WTC11 (cell line): ENCODE measurements at regions not wholly inside any gene's neighbourhood (a gene's known extent, or its start where the extent isn't known, plus 50 kb on each side); places are given as distances from the start of the nearest gene placed in this dataset.
A peak's percentile ranks its signal among the peaks of the same experiment; 100 is the strongest.

Experiments used
- ATAC-seq: fragments of 200-7000 bp; cut with Tn5 transposase; 2 replicates; pipeline ENCODE4 v1.10.0; 2021; ENCODE audit warnings: mild to moderate bottlenecking, moderate library complexity
- CTCF ChIA-PET: fragments of 300-600 bp; sonication (Branson Sonifier 250); formaldehyde crosslinking; loops from one replicate; lab custom pipeline; 2021; ENCODE audit warnings: antibody characterized with exemption; lab: Charles Lee
- POLR2A ChIA-PET: fragments of 350-600 bp; sonication (Branson Sonifier 250); formaldehyde crosslinking; loops from one replicate; lab custom pipeline; 2021; ENCODE audit warnings: antibody characterized with exemption; lab: Charles Lee
- DNase-seq: peaks from one replicate; pipeline ENCODE4 v3.0.0; 2021; ENCODE audit warnings: low spot score
- H3K27ac Mint-ChIP-seq: 2 replicates; pipeline ENCODE4 v1.8.0; 2021; ENCODE audit warnings: mixed read lengths
- H3K27me3 Mint-ChIP-seq: 2 replicates; pipeline ENCODE4 v1.8.0; 2021; ENCODE audit warnings: low read depth, mild to moderate bottlenecking, moderate library complexity, mixed read lengths
- H3K36me3 Mint-ChIP-seq: 2 replicates; pipeline ENCODE4 v1.8.0; 2021; ENCODE audit warnings: mixed read lengths
- H3K4me1 Mint-ChIP-seq: 2 replicates; pipeline ENCODE4 v1.8.0; 2022; ENCODE audit warnings: mixed read lengths
- H3K4me3 Mint-ChIP-seq: 2 replicates; pipeline ENCODE4 v1.8.0; 2021; ENCODE audit warnings: mild to moderate bottlenecking, moderate library complexity, mixed read lengths
- H3K9me3 Mint-ChIP-seq: 2 replicates; pipeline ENCODE4 v1.8.0; 2021; ENCODE audit warnings: mixed read lengths
- CBFB ChIP-seq: sonication (generic); formaldehyde crosslinking; IDR thresholded peaks from 2 replicates; pipeline ENCODE4 v1.8.1; 2022; ENCODE audit warnings: mild to moderate bottlenecking, low read depth, missing genetic modification reagents
- CREM ChIP-seq: sonication (generic); formaldehyde crosslinking; IDR thresholded peaks from 2 replicates; pipeline ENCODE4 v1.8.1; 2022; ENCODE audit warnings: mild to moderate bottlenecking, missing genetic modification reagents, moderate library complexity
- ESRRA ChIP-seq: sonication (generic); formaldehyde crosslinking; IDR thresholded peaks from 2 replicates; pipeline ENCODE4 v1.8.1; 2022; ENCODE audit warnings: mild to moderate bottlenecking, missing genetic modification reagents, borderline replicate concordance
- FOXJ3 ChIP-seq: sonication (generic); formaldehyde crosslinking; IDR thresholded peaks from 2 replicates; pipeline ENCODE4 v1.9.0; 2021; ENCODE audit warnings: missing genetic modification reagents, mild to moderate bottlenecking, borderline replicate concordance
- GRHL2 ChIP-seq: fragments of 250-450 bp; sonication (Bioruptor Pico); IDR thresholded peaks from 2 replicates; pipeline ENCODE4 v1.8.0; 2022; ENCODE audit warnings: mild to moderate bottlenecking, moderate library complexity; ENCODE audit not compliant: insufficient replicate concordance, severe bottlenecking
- JAZF1 ChIP-seq: fragments of 250-450 bp; sonication (Bioruptor Pico); IDR thresholded peaks from 2 replicates; pipeline ENCODE4 v1.9.0; 2021; ENCODE audit warnings: moderate library complexity, mild to moderate bottlenecking, inconsistent platforms
- KAT7 ChIP-seq: sonication (generic); formaldehyde crosslinking; IDR thresholded peaks from 2 replicates; pipeline ENCODE4 v1.8.1; 2023; ENCODE audit warnings: missing genetic modification reagents, mild to moderate bottlenecking, borderline replicate concordance
- MYBL2 ChIP-seq: sonication (generic); formaldehyde crosslinking; IDR thresholded peaks from 2 replicates; pipeline ENCODE4 v1.8.1; 2023; ENCODE audit warnings: mild to moderate bottlenecking, moderate library complexity, missing genetic modification reagents
- NFYB ChIP-seq: sonication (generic); formaldehyde crosslinking; conservative IDR thresholded peaks from 2 replicates; pipeline ENCODE4 v1.8.0; 2022; ENCODE audit warnings: low read depth, missing genetic modification reagents
- TEAD1 ChIP-seq: sonication (generic); formaldehyde crosslinking; IDR thresholded peaks from 2 replicates; pipeline ENCODE4 v1.8.0; 2022; ENCODE audit warnings: mild to moderate bottlenecking, missing genetic modification reagents
- ZNF317 ChIP-seq: sonication (generic); formaldehyde crosslinking; IDR thresholded peaks from 2 replicates; pipeline ENCODE4 v1.8.1; 2023; ENCODE audit warnings: low read depth, mild to moderate bottlenecking, moderate library complexity, missing genetic modification reagents, borderline replicate concordance
- ZNF416 ChIP-seq: fragments of 250-450 bp; sonication (Bioruptor Pico); IDR thresholded peaks from 2 replicates; pipeline ENCODE4 v1.9.0; 2021; ENCODE audit warnings: mild to moderate bottlenecking, inconsistent platforms
- ZNF423 ChIP-seq: fragments of 250-450 bp; sonication (Bioruptor Pico); IDR thresholded peaks from 2 replicates; pipeline ENCODE4 v2.1.2; 2022; ENCODE audit warnings: mild to moderate bottlenecking, moderate library complexity
- TF ChIP-seq, protein P1 (sequence below): fragments of 250-450 bp; sonication (Bioruptor Pico); IDR thresholded peaks from 2 replicates; pipeline ENCODE4 v1.8.0; 2021; ENCODE audit warnings: mild to moderate bottlenecking
- TF ChIP-seq, protein P2 (sequence below): fragments of 250-450 bp; sonication (Bioruptor Pico); IDR thresholded peaks from 2 replicates; pipeline ENCODE4 v1.9.0; 2021; ENCODE audit warnings: moderate library complexity, mild to moderate bottlenecking, inconsistent platforms, borderline replicate concordance
- TF ChIP-seq, protein P3 (sequence below): fragments of 250-450 bp; sonication (Bioruptor Pico); IDR thresholded peaks from 2 replicates; pipeline ENCODE4 v1.9.0; 2021; ENCODE audit warnings: mild to moderate bottlenecking, borderline replicate concordance
- TF ChIP-seq, protein P4 (sequence below): sonication (generic); formaldehyde crosslinking; IDR thresholded peaks from 2 replicates; pipeline ENCODE4 v1.8.1; 2022; ENCODE audit warnings: low read depth, mild to moderate bottlenecking, moderate library complexity, missing genetic modification reagents, borderline replicate concordance
- TF ChIP-seq, protein P5 (sequence below): sonication (generic); formaldehyde crosslinking; IDR thresholded peaks from 2 replicates; pipeline ENCODE4 v1.8.0; 2023; ENCODE audit warnings: mild to moderate bottlenecking, missing genetic modification reagents
- TF ChIP-seq, protein P6 (sequence below): sonication (generic); formaldehyde crosslinking; IDR thresholded peaks from 2 replicates; pipeline ENCODE4 v1.8.0; 2022; ENCODE audit warnings: mild to moderate bottlenecking, missing genetic modification reagents
- TF ChIP-seq, protein P7 (sequence below): sonication (generic); formaldehyde crosslinking; IDR thresholded peaks from 2 replicates; pipeline ENCODE4 v1.8.0; 2022; ENCODE audit warnings: missing genetic modification reagents

DNA sequence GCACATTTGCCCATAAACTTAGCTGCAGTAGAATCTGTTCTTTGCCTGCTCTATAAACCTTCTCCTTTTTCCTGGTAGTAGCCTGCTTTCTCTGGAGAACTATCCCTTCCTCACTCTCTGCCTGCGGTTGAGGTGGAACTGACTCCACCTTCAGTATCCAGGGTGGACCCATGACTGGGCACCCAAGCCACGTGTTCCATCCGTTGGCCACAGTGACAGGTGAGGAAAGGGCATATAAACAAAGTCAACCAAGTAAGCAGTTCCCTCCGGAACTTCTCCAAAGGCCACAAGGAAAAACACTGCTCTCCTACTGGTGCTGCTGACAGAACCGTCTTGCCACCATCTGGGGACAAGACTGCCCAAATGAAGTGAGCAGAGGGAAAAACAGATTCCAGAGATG, 218.8 kb downstream of the TFAP2A start (continued):
- TF ChIP-seq, protein P1, sequence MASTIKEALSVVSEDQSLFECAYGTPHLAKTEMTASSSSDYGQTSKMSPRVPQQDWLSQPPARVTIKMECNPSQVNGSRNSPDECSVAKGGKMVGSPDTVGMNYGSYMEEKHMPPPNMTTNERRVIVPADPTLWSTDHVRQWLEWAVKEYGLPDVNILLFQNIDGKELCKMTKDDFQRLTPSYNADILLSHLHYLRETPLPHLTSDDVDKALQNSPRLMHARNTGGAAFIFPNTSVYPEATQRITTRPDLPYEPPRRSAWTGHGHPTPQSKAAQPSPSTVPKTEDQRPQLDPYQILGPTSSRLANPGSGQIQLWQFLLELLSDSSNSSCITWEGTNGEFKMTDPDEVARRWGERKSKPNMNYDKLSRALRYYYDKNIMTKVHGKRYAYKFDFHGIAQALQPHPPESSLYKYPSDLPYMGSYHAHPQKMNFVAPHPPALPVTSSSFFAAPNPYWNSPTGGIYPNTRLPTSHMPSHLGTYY, result no peak
- TF ChIP-seq KAT7 (no peak), MYBL2 (CRISPR knock-in tag) (no peak), FOXJ3 (CRISPR knock-in tag) (no peak), ZNF423 (CRISPR knock-in tag) (no peak), TEAD1 (no peak), ESRRA (CRISPR knock-in tag) (no peak), ZNF317 (CRISPR knock-in tag) (no peak), CBFB (CRISPR knock-in tag) (no peak)
- TF ChIP-seq, protein P2, sequence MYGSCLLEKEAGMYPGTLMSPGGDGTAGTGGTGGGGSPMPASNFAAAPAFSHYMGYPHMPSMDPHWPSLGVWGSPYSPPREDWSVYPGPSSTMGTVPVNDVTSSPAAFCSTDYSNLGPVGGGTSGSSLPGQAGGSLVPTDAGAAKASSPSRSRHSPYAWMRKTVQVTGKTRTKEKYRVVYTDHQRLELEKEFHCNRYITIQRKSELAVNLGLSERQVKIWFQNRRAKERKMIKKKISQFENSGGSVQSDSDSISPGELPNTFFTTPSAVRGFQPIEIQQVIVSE (CRISPR knock-in tag), result no peak

DNA sequence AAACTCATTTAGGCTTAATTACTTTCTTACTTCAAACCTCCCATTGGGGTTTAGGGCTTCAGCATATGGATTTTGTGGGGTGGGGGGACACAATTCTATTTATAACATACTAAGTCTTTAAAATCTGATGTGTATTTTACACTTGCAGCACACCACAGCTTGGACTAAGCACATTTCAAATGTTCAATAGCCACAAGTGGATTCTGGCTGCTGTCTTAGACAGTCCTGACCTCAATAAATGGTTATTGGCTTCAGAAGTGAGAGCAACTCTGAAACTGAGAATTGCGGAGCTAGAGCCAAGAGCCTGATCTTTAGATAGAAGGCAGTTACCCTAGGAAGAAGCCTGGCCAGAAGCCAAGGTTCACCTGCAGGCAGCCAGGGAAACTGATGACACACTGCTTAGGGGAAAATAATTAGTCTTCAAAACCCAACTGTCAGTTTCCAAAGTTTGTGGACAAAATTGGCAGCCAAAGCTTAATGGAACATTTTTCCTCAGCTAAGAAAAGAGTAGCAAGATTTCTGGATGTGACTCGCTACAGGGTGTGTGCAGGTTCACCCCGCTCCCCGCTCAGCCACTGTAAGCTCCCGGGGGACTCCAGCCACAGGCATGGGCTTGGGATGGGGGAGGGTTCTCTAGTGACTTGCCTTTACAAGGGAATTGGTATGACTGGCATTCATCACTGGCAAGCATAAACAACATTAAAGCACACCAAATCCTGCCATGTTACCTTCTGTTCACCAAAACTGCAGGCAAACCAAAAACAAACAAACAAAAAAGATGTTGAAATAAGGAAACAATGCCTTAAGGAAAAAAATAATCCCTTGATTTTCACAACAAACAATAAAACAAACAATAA, 219.8 kb downstream of the TFAP2A start:
- H3K27ac Mint-ChIP-seq, result no peak overlapping the region
- POLR2A ChIA-PET, result no interaction called here
- no peaks in the 10 kb centered on the region for H3K4me1 Mint-ChIP-seq
- 0 out of 2 replicates have a peak, but pooled peaks cover under 1% of the 10 kb centered on the region for H3K36me3 Mint-ChIP-seq
- no peak for DNase-seq
- peak; percentile 51 for ATAC-seq
- CTCF ChIA-PET, result no interaction called here
- no peak overlapping the region for H3K4me3 Mint-ChIP-seq
- H3K27me3 Mint-ChIP-seq, result no peaks in the 10 kb centered on the region
- peaks cover 1% of the 10 kb centered on the region for H3K9me3 Mint-ChIP-seq
- TF ChIP-seq, protein P3, sequence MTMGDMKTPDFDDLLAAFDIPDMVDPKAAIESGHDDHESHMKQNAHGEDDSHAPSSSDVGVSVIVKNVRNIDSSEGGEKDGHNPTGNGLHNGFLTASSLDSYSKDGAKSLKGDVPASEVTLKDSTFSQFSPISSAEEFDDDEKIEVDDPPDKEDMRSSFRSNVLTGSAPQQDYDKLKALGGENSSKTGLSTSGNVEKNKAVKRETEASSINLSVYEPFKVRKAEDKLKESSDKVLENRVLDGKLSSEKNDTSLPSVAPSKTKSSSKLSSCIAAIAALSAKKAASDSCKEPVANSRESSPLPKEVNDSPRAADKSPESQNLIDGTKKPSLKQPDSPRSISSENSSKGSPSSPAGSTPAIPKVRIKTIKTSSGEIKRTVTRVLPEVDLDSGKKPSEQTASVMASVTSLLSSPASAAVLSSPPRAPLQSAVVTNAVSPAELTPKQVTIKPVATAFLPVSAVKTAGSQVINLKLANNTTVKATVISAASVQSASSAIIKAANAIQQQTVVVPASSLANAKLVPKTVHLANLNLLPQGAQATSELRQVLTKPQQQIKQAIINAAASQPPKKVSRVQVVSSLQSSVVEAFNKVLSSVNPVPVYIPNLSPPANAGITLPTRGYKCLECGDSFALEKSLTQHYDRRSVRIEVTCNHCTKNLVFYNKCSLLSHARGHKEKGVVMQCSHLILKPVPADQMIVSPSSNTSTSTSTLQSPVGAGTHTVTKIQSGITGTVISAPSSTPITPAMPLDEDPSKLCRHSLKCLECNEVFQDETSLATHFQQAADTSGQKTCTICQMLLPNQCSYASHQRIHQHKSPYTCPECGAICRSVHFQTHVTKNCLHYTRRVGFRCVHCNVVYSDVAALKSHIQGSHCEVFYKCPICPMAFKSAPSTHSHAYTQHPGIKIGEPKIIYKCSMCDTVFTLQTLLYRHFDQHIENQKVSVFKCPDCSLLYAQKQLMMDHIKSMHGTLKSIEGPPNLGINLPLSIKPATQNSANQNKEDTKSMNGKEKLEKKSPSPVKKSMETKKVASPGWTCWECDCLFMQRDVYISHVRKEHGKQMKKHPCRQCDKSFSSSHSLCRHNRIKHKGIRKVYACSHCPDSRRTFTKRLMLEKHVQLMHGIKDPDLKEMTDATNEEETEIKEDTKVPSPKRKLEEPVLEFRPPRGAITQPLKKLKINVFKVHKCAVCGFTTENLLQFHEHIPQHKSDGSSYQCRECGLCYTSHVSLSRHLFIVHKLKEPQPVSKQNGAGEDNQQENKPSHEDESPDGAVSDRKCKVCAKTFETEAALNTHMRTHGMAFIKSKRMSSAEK, result no peak
- no peak for TF ChIP-seq CREM (CRISPR knock-in tag)
- no peak for TF ChIP-seq ZNF416
- TF ChIP-seq, protein P4, sequence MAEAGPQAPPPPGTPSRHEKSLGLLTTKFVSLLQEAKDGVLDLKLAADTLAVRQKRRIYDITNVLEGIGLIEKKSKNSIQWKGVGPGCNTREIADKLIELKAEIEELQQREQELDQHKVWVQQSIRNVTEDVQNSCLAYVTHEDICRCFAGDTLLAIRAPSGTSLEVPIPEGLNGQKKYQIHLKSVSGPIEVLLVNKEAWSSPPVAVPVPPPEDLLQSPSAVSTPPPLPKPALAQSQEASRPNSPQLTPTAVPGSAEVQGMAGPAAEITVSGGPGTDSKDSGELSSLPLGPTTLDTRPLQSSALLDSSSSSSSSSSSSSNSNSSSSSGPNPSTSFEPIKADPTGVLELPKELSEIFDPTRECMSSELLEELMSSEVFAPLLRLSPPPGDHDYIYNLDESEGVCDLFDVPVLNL (CRISPR knock-in tag), result no peak
- no peak for TF ChIP-seq GRHL2 (CRISPR knock-in tag)
- TF ChIP-seq, protein P5, sequence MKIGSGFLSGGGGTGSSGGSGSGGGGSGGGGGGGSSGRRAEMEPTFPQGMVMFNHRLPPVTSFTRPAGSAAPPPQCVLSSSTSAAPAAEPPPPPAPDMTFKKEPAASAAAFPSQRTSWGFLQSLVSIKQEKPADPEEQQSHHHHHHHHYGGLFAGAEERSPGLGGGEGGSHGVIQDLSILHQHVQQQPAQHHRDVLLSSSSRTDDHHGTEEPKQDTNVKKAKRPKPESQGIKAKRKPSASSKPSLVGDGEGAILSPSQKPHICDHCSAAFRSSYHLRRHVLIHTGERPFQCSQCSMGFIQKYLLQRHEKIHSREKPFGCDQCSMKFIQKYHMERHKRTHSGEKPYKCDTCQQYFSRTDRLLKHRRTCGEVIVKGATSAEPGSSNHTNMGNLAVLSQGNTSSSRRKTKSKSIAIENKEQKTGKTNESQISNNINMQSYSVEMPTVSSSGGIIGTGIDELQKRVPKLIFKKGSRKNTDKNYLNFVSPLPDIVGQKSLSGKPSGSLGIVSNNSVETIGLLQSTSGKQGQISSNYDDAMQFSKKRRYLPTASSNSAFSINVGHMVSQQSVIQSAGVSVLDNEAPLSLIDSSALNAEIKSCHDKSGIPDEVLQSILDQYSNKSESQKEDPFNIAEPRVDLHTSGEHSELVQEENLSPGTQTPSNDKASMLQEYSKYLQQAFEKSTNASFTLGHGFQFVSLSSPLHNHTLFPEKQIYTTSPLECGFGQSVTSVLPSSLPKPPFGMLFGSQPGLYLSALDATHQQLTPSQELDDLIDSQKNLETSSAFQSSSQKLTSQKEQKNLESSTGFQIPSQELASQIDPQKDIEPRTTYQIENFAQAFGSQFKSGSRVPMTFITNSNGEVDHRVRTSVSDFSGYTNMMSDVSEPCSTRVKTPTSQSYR (CRISPR knock-in tag), result no peak
- TF ChIP-seq NFYB, result no peak
- no peak for TF ChIP-seq TEAD1
- no peak for TF ChIP-seq JAZF1 (CRISPR knock-in tag)
- TF ChIP-seq, protein P6, sequence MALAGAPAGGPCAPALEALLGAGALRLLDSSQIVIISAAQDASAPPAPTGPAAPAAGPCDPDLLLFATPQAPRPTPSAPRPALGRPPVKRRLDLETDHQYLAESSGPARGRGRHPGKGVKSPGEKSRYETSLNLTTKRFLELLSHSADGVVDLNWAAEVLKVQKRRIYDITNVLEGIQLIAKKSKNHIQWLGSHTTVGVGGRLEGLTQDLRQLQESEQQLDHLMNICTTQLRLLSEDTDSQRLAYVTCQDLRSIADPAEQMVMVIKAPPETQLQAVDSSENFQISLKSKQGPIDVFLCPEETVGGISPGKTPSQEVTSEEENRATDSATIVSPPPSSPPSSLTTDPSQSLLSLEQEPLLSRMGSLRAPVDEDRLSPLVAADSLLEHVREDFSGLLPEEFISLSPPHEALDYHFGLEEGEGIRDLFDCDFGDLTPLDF (CRISPR knock-in tag), result no peak
- TF ChIP-seq, protein P7, sequence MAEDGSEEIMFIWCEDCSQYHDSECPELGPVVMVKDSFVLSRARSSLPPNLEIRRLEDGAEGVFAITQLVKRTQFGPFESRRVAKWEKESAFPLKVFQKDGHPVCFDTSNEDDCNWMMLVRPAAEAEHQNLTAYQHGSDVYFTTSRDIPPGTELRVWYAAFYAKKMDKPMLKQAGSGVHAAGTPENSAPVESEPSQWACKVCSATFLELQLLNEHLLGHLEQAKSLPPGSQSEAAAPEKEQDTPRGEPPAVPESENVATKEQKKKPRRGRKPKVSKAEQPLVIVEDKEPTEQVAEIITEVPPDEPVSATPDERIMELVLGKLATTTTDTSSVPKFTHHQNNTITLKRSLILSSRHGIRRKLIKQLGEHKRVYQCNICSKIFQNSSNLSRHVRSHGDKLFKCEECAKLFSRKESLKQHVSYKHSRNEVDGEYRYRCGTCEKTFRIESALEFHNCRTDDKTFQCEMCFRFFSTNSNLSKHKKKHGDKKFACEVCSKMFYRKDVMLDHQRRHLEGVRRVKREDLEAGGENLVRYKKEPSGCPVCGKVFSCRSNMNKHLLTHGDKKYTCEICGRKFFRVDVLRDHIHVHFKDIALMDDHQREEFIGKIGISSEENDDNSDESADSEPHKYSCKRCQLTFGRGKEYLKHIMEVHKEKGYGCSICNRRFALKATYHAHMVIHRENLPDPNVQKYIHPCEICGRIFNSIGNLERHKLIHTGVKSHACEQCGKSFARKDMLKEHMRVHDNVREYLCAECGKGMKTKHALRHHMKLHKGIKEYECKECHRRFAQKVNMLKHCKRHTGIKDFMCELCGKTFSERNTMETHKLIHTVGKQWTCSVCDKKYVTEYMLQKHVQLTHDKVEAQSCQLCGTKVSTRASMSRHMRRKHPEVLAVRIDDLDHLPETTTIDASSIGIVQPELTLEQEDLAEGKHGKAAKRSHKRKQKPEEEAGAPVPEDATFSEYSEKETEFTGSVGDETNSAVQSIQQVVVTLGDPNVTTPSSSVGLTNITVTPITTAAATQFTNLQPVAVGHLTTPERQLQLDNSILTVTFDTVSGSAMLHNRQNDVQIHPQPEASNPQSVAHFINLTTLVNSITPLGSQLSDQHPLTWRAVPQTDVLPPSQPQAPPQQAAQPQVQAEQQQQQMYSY (CRISPR knock-in tag), result no peak
- TF ChIP-seq ESRRA (CRISPR knock-in tag), result no peak
